ENCODE measurements at regions not wholly inside any gene's neighbourhood (a gene's known extent, or its start where the extent isn't known, plus 50 kb on each side); places are given as distances from the start of the nearest gene placed in this dataset.

GRCh38 chr21:25328736-25329135 is 278.5 kb downstream of the MRPL39 start:
- Histone ChIP-seq H3K9me3 (ENCODE audit: low read depth, low read length) (no peaks in the 10 kb centered on the region), H3K79me2 (ENCODE audit: insufficient read depth, low read length) (no peaks in the 10 kb centered on the region), H3K36me3 (ENCODE audit: insufficient read depth, low read length) (no peaks in the 10 kb centered on the region), H3K4me2 (ENCODE audit: insufficient read depth, low read length) (peak overlapping the region; percentile 50), H3K4me3 (ENCODE audit: insufficient read depth, low read length) (no peak overlapping the region), H3K27ac (ENCODE audit: low read depth, low read length) (peak overlapping the region; percentile 92), H2AFZ (ENCODE audit: low read length) (no peak overlapping the region), H3K4me1 (ENCODE audit: insufficient read depth, low read length) (peaks cover 20% of the 10 kb centered on the region), H4K20me1 (ENCODE audit: insufficient read depth, low read length) (no peaks in the 10 kb centered on the region), H3K27me3 (ENCODE audit: insufficient read depth, low read length) (no peaks in the 10 kb centered on the region)
- no peak for TF ChIP-seq CTCF (IDR thresholded peaks at IDR 0.05; ENCODE audit: extremely low read depth, low read depth, low read length)
- no peak for DNase-seq (ENCODE audit: insufficient read length, low spot score, missing footprints)

GRCh38 chr21:25326181-25326580 is 281.1 kb downstream of the MRPL39 start:
- H3K27ac ChIP-seq (ENCODE audit: low read depth, low read length) = no peak overlapping the region
- H3K4me1 ChIP-seq (ENCODE audit: insufficient read depth, low read length) = peaks cover 22% of the 10 kb centered on the region
- no peaks in the 10 kb centered on the region for H4K20me1 ChIP-seq (ENCODE audit: insufficient read depth, low read length)
- no peaks in the 10 kb centered on the region for H3K36me3 ChIP-seq (ENCODE audit: insufficient read depth, low read length)
- H3K4me2 ChIP-seq (ENCODE audit: insufficient read depth, low read length) = no peak overlapping the region
- no peaks in the 10 kb centered on the region for H3K9me3 ChIP-seq (ENCODE audit: low read depth, low read length)
- H3K27me3 ChIP-seq (ENCODE audit: insufficient read depth, low read length) = no peaks in the 10 kb centered on the region
- H3K4me3 ChIP-seq (ENCODE audit: insufficient read depth, low read length) = no peak overlapping the region
- DNase-seq (ENCODE audit: insufficient read length, low spot score, missing footprints) = no peak
- no peak for TF ChIP-seq CTCF (IDR thresholded peaks at IDR 0.05; ENCODE audit: extremely low read depth, low read depth, low read length)
- H3K79me2 ChIP-seq (ENCODE audit: insufficient read depth, low read length) = no peaks in the 10 kb centered on the region
- H2AFZ ChIP-seq (ENCODE audit: low read length) = no peak overlapping the region

GRCh38 chr21:25324666-25325065 is 282.6 kb downstream of the MRPL39 start:
- H3K4me3 ChIP-seq (ENCODE audit: insufficient read depth, low read length) = no peak overlapping the region
- no peaks in the 10 kb centered on the region for H3K9me3 ChIP-seq (ENCODE audit: low read depth, low read length)
- H3K4me2 ChIP-seq (ENCODE audit: insufficient read depth, low read length) = no peak overlapping the region
- peak overlapping the region; percentile 38 for H2AFZ ChIP-seq (ENCODE audit: low read length)
- H3K79me2 ChIP-seq (ENCODE audit: insufficient read depth, low read length) = no peaks in the 10 kb centered on the region
- H3K36me3 ChIP-seq (ENCODE audit: insufficient read depth, low read length) = no peaks in the 10 kb centered on the region
- DNase-seq (ENCODE audit: insufficient read length, low spot score, missing footprints) = no peak
- no peaks in the 10 kb centered on the region for H4K20me1 ChIP-seq (ENCODE audit: insufficient read depth, low read length)
- no peak for TF ChIP-seq CTCF (IDR thresholded peaks at IDR 0.05; ENCODE audit: extremely low read depth, low read depth, low read length)
- H3K27ac ChIP-seq (ENCODE audit: low read depth, low read length) = no peak overlapping the region
- no peaks in the 10 kb centered on the region for H3K27me3 ChIP-seq (ENCODE audit: insufficient read depth, low read length)
- peaks cover 14% of the 10 kb centered on the region for H3K4me1 ChIP-seq (ENCODE audit: insufficient read depth, low read length)

GRCh38 chr21:25323356-25323949 is 283.8 kb downstream of the MRPL39 start:
- Histone ChIP-seq H3K27me3 (ENCODE audit: insufficient read depth, low read length) (no peaks in the 10 kb centered on the region), H2AFZ (ENCODE audit: low read length) (no peak overlapping the region), H3K9me3 (ENCODE audit: low read depth, low read length) (no peaks in the 10 kb centered on the region), H3K79me2 (ENCODE audit: insufficient read depth, low read length) (no peaks in the 10 kb centered on the region), H3K27ac (ENCODE audit: low read depth, low read length) (no peak overlapping the region), H3K4me2 (ENCODE audit: insufficient read depth, low read length) (no peak overlapping the region), H3K4me3 (ENCODE audit: insufficient read depth, low read length) (no peak overlapping the region), H4K20me1 (ENCODE audit: insufficient read depth, low read length) (no peaks in the 10 kb centered on the region), H3K4me1 (ENCODE audit: insufficient read depth, low read length) (peaks cover 4% of the 10 kb centered on the region), H3K36me3 (ENCODE audit: insufficient read depth, low read length) (no peaks in the 10 kb centered on the region)
- TF ChIP-seq CTCF (IDR thresholded peaks at IDR 0.05; ENCODE audit: extremely low read depth, low read depth, low read length) = no peak
- DNase-seq (ENCODE audit: insufficient read length, low spot score, missing footprints) = no peak
